Loucy (cell line): ENCODE measurements at regions not wholly inside any gene's neighbourhood (a gene's known extent, or its start where the extent isn't known, plus 50 kb on each side); places are given as distances from the start of the nearest gene placed in this dataset.

Source experiments
- H2AFZ ChIP-seq: fragments of 200-600 bp; sonication (generic); 2 replicates; pipeline ENCODE4 v1.6.0; 2016; ENCODE audit warnings: antibody characterized with exemption, mild to moderate bottlenecking, low read length, moderate library complexity
- H3F3A ChIP-seq: fragments of 200-600 bp; 2 replicates; pipeline ENCODE4 v1.6.0; 2016; ENCODE audit warnings: antibody characterized with exemption, low read depth, mild to moderate bottlenecking
- H3K27me3 ChIP-seq: fragments of 200-600 bp; sonication (generic); 2 replicates; pipeline ENCODE4 v1.6.1; 2014; ENCODE audit warnings: low read length, mild to moderate bottlenecking; ENCODE audit not compliant: insufficient read depth, poor library complexity, severe bottlenecking
- H3K36me3 ChIP-seq: fragments of 200-600 bp; sonication (generic); 2 replicates; pipeline ENCODE4 v1.6.1; 2016; ENCODE audit warnings: low read length; ENCODE audit not compliant: insufficient read depth
- H3K4me1 ChIP-seq: fragments of 200-600 bp; sonication (generic); 2 replicates; pipeline ENCODE4 v1.5.1; 2014; ENCODE audit warnings: low read length, mild to moderate bottlenecking; ENCODE audit not compliant: insufficient read depth, poor library complexity, severe bottlenecking
- H3K4me2 ChIP-seq: fragments of 200-600 bp; sonication (generic); 2 replicates; pipeline ENCODE4 v1.6.0; 2014; ENCODE audit warnings: antibody characterized with exemption, low read length, low read depth, mild to moderate bottlenecking; ENCODE audit not compliant: poor library complexity, severe bottlenecking
- H3K4me3 ChIP-seq: fragments of 200-600 bp; sonication (generic); 2 replicates; pipeline ENCODE4 v1.5.1; 2014; ENCODE audit warnings: low read length, mild to moderate bottlenecking, mixed read lengths; ENCODE audit not compliant: poor library complexity, severe bottlenecking
- H3K79me2 ChIP-seq: fragments of 200-600 bp; sonication (generic); 2 replicates; pipeline ENCODE4 v1.6.1; 2014; ENCODE audit warnings: low read length; ENCODE audit not compliant: insufficient read depth
- H3K9ac ChIP-seq: fragments of 200-600 bp; sonication (generic); 2 replicates; pipeline ENCODE4 v1.6.0; 2014; ENCODE audit warnings: mild to moderate bottlenecking, low read depth, low read length, moderate library complexity; ENCODE audit not compliant: poor library complexity, severe bottlenecking
- H3K9me2 ChIP-seq: fragments of 200-600 bp; sonication (generic); replicated peaks from 2 replicates; pipeline ENCODE4 v1.6.1; 2016; ENCODE audit warnings: low read depth, low read length, mixed read lengths
- H3K9me3 ChIP-seq: fragments of 200-600 bp; sonication (generic); 2 replicates; pipeline ENCODE4 v1.6.1; 2014; ENCODE audit warnings: mild to moderate bottlenecking, antibody characterized with exemption, low read length, low read depth; ENCODE audit not compliant: insufficient read depth
- H4K20me1 ChIP-seq: fragments of 200-600 bp; sonication (generic); 2 replicates; pipeline ENCODE4 v1.6.0; 2014; ENCODE audit warnings: antibody characterized with exemption, low read length, mild to moderate bottlenecking; ENCODE audit not compliant: insufficient read depth, poor library complexity, severe bottlenecking
- EZH2phosphoT487 ChIP-seq: fragments of 200-600 bp; IDR thresholded peaks from 2 replicates; pipeline ENCODE4 v1.6.1; 2018; ENCODE audit warnings: antibody characterized with exemption, mild to moderate bottlenecking, moderate library complexity, borderline replicate concordance
- TF ChIP-seq, protein P1 (sequence below): fragments of 200-600 bp; sonication (generic); conservative IDR thresholded peaks from 2 replicates; pipeline ENCODE4 v1.5.1; 2014; ENCODE audit warnings: mild to moderate bottlenecking, antibody characterized with exemption, low read length

DNA sequence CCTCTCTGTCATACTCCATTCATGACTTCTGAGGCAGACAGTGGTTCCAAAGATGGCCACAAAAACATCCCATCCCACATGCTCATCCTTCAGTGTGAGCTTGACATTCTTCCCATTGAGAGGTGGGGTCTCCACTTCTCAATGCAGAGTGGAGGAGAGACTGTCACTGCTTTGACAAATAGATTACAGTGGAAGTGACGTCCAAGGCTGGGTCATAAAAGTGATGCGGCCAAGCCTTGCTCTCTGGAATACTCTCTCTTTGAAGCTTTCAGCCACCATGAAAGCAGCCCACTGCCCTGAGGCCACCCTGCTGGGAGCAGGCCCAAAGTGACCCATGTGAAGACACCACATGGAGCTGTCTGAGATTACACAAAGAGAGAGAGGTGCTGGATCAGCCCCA is 59.0 kb upstream of the DNAH5 start:
- Histone ChIP-seq H3K9ac (no peak overlapping the region), H3K79me2 (no peaks in the 10 kb centered on the region), H3K4me3 (no peak overlapping the region), H3K36me3 (no peaks in the 10 kb centered on the region), H3F3A (no peaks in the 10 kb centered on the region), H3K4me2 (no peak overlapping the region), H3K9me3 (no peaks in the 10 kb centered on the region), H2AFZ (no peak overlapping the region), H4K20me1 (no peaks in the 10 kb centered on the region), H3K27me3 (no peaks in the 10 kb centered on the region), H3K4me1 (no peaks in the 10 kb centered on the region), H3K9me2 (no peaks in the 10 kb centered on the region)
- TF ChIP-seq, protein P1, sequence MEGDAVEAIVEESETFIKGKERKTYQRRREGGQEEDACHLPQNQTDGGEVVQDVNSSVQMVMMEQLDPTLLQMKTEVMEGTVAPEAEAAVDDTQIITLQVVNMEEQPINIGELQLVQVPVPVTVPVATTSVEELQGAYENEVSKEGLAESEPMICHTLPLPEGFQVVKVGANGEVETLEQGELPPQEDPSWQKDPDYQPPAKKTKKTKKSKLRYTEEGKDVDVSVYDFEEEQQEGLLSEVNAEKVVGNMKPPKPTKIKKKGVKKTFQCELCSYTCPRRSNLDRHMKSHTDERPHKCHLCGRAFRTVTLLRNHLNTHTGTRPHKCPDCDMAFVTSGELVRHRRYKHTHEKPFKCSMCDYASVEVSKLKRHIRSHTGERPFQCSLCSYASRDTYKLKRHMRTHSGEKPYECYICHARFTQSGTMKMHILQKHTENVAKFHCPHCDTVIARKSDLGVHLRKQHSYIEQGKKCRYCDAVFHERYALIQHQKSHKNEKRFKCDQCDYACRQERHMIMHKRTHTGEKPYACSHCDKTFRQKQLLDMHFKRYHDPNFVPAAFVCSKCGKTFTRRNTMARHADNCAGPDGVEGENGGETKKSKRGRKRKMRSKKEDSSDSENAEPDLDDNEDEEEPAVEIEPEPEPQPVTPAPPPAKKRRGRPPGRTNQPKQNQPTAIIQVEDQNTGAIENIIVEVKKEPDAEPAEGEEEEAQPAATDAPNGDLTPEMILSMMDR, result no peak
- TF ChIP-seq EZH2phosphoT487, result no peak

GRCh38 chr5:13998254-13998653 is 53.8 kb upstream of the DNAH5 start:
- no peaks in the 10 kb centered on the region for H3K4me1 ChIP-seq
- H3K4me3 ChIP-seq, result no peak overlapping the region
- no peaks in the 10 kb centered on the region for H3K27me3 ChIP-seq
- no peaks in the 10 kb centered on the region for H4K20me1 ChIP-seq
- no peak overlapping the region for H3K9ac ChIP-seq
- no peak overlapping the region for H2AFZ ChIP-seq
- H3K9me2 ChIP-seq, result no peaks in the 10 kb centered on the region
- no peaks in the 10 kb centered on the region for H3K9me3 ChIP-seq
- no peaks in the 10 kb centered on the region for H3K79me2 ChIP-seq
- H3K36me3 ChIP-seq, result no peaks in the 10 kb centered on the region
- no peaks in the 10 kb centered on the region for H3F3A ChIP-seq
- no peak overlapping the region for H3K4me2 ChIP-seq
- no peak for TF ChIP-seq EZH2phosphoT487
- TF ChIP-seq, protein P1, result no peak

- no peaks in the 10 kb centered on the region for H3K36me3 ChIP-seq
- H3K79me2 ChIP-seq, result no peaks in the 10 kb centered on the region
- no peaks in the 10 kb centered on the region for H4K20me1 ChIP-seq
- H3K4me3 ChIP-seq, result no peak overlapping the region
- H3K9ac ChIP-seq, result no peak overlapping the region
- H3K4me2 ChIP-seq, result no peak overlapping the region
- TF ChIP-seq, protein P1, result no peak
- H2AFZ ChIP-seq, result no peak overlapping the region
- H3K9me2 ChIP-seq, result no peaks in the 10 kb centered on the region
- H3F3A ChIP-seq, result no peaks in the 10 kb centered on the region
- H3K27me3 ChIP-seq, result no peaks in the 10 kb centered on the region
- no peaks in the 10 kb centered on the region for H3K9me3 ChIP-seq
- no peaks in the 10 kb centered on the region for H3K4me1 ChIP-seq
These were observed 53.0 kb upstream of the DNAH5 start for GRCh38 chr5:13997514-13997913.
